IMR-90 (cell line): ENCODE measurements at regions not wholly inside any gene's neighbourhood (a gene's known extent, or its start where the extent isn't known, plus 50 kb on each side); places are given as distances from the start of the nearest gene placed in this dataset.
"Not testable (repeated sequence)": the region's sequence is repeated elsewhere in the genome, so short reads cannot be mapped to it uniquely, and the experiment has no call there.

ENCODE experiments used
- ATAC-seq: fragments of 200-7000 bp; cut with Tn5 transposase; 2 replicates; pipeline ENCODE4 v1.9.1; 2020; ENCODE audit warnings: low read depth, mild to moderate bottlenecking, moderate library complexity
- BruUV-seq: library from RNA; stranded (reverse); fragments of 400-500 nt; replicated peaks from 2 replicates; lab custom pipeline; 2021; lab: Mats Ljungman, UMichigan
- CTCF ChIA-PET: fragments of 300-600 bp; formaldehyde crosslinking; extraction: SDS; loops from one replicate; lab custom pipeline; 2021; ENCODE audit warnings: antibody characterized with exemption; lab: Yijun Ruan, JAX
- POLR2A ChIA-PET: fragments of 300-600 bp; sonication (Branson Sonifier 250); formaldehyde crosslinking; loops from one replicate; lab custom pipeline; 2022; ENCODE audit warnings: antibody characterized with exemption; ENCODE audit not compliant: unreplicated experiment; lab: Charles Lee
- DNase-seq: peaks from one replicate; pipeline ENCODE4 v3.0.0; 2013
- H2AFZ ChIP-seq: replicated peaks from 2 replicates; pipeline ENCODE3; 2013; ENCODE audit warnings: low read length, mild to moderate bottlenecking; ENCODE audit not compliant: poor library complexity
- H2AK5ac ChIP-seq: 2 replicates; pipeline ENCODE4 v1.6.1; 2013; ENCODE audit warnings: low read depth, low read length, inconsistent platforms
- H2AK9ac ChIP-seq: replicated peaks from 2 replicates; pipeline ENCODE3; 2013; ENCODE audit warnings: mild to moderate bottlenecking, low read depth, low read length, moderate library complexity; ENCODE audit not compliant: poor library complexity
- H2BK120ac ChIP-seq: 2 replicates; pipeline ENCODE4 v1.6.1; 2013; ENCODE audit warnings: low read depth, low read length, inconsistent platforms
- H2BK15ac ChIP-seq: 3 replicates; pipeline ENCODE4 v1.6.1; 2013; ENCODE audit warnings: low read depth, low read length, inconsistent platforms
- H2BK20ac ChIP-seq: 2 replicates; pipeline ENCODE4 v1.6.1; 2013; ENCODE audit warnings: low read depth, mild to moderate bottlenecking, inconsistent platforms, low read length, moderate library complexity
- H2BK5ac ChIP-seq: 2 replicates; pipeline ENCODE4 v1.6.1; 2013; ENCODE audit warnings: mild to moderate bottlenecking, low read depth, low read length, inconsistent platforms; ENCODE audit not compliant: poor library complexity, severe bottlenecking
- H3K14ac ChIP-seq: replicated peaks from 2 replicates; pipeline ENCODE4 v1.6.1; 2013; ENCODE audit warnings: low read depth, low read length, inconsistent platforms
- H3K18ac ChIP-seq: 2 replicates; pipeline ENCODE4 v1.6.1; 2013; ENCODE audit warnings: low read depth, low read length, control low read depth
- H3K23ac ChIP-seq: 2 replicates; pipeline ENCODE4 v1.6.1; 2013; ENCODE audit warnings: low read depth, low read length, inconsistent platforms
- H3K27ac ChIP-seq: 2 replicates; pipeline ENCODE4 v1.5.1; 2013; ENCODE audit warnings: mild to moderate bottlenecking, control low read depth, low read length; ENCODE audit not compliant: insufficient read depth
- H3K27me3 ChIP-seq: 2 replicates; pipeline ENCODE4 v1.6.1; 2013; ENCODE audit warnings: low read length; ENCODE audit not compliant: control insufficient read depth, insufficient read depth
- H3K36me3 ChIP-seq: 2 replicates; pipeline ENCODE4 v1.6.1; 2013; ENCODE audit warnings: low read length, mixed read lengths; ENCODE audit not compliant: control insufficient read depth, insufficient read depth
- H3K4ac ChIP-seq: 2 replicates; pipeline ENCODE4 v1.6.1; 2013; ENCODE audit warnings: low read depth, low read length, inconsistent platforms
- H3K4me1 ChIP-seq: 2 replicates; pipeline ENCODE4 v1.6.1; 2013; ENCODE audit warnings: low read length, mixed read lengths; ENCODE audit not compliant: control insufficient read depth, insufficient read depth
- H3K4me2 ChIP-seq: 2 replicates; pipeline ENCODE4 v1.6.1; 2013; ENCODE audit warnings: low read depth, mild to moderate bottlenecking, control low read depth, low read length, moderate library complexity
- H3K4me3 ChIP-seq: 2 replicates; pipeline ENCODE4 v1.5.1; 2013; ENCODE audit warnings: low read depth, mild to moderate bottlenecking, control low read depth, low read length, moderate library complexity; ENCODE audit not compliant: insufficient read depth
- H3K56ac ChIP-seq: 2 replicates; pipeline ENCODE4 v1.6.1; 2013; ENCODE audit warnings: low read length, inconsistent platforms; ENCODE audit not compliant: insufficient read depth; ENCODE audit errors: extremely low read depth
- H3K79me1 ChIP-seq, 2 experiments: 2 replicates each; pipeline ENCODE4 v1.6.1; 2013; ENCODE audit warnings: low read length in 2 of 2, inconsistent platforms in 1 of 2, low read depth in 1 of 2
- H3K9ac ChIP-seq: 2 replicates; pipeline ENCODE4 v1.6.1; 2013; ENCODE audit warnings: low read depth, low read length, control low read depth
- H3K9me1 ChIP-seq: 2 replicates; pipeline ENCODE4 v1.6.1; 2013; ENCODE audit warnings: low read length, inconsistent platforms; ENCODE audit not compliant: insufficient read depth
- H3K9me3 ChIP-seq: 2 replicates; pipeline ENCODE4 v1.6.1; 2013; ENCODE audit warnings: low read length; ENCODE audit not compliant: control insufficient read depth, insufficient read depth
- H4K20me1 ChIP-seq: 2 replicates; pipeline ENCODE4 v1.6.1; 2013; ENCODE audit warnings: low read length, inconsistent platforms; ENCODE audit not compliant: insufficient read depth
- H4K5ac ChIP-seq: 2 replicates; pipeline ENCODE4 v1.6.1; 2013; ENCODE audit warnings: mild to moderate bottlenecking, low read depth, low read length, control low read depth
- H4K8ac ChIP-seq, 2 experiments: 2 replicates each; pipeline ENCODE4 v1.6.1; 2013; ENCODE audit warnings: low read depth in 2 of 2, low read length in 2 of 2, control low read depth in 1 of 2, inconsistent platforms in 1 of 2
- H4K91ac ChIP-seq: 2 replicates; pipeline ENCODE4 v1.6.1; 2013; ENCODE audit warnings: low read depth, low read length, inconsistent platforms; ENCODE audit not compliant: insufficient read depth
- MAZ ChIP-seq: IDR thresholded peaks from 2 replicates; pipeline ENCODE4 v1.6.1; 2012; ENCODE audit warnings: low read depth, mild to moderate bottlenecking, low read length, improper control_type of control experiment, moderate library complexity, borderline replicate concordance
- WGBS, 2 experiments: methylation state at CpG; one replicate each; pipeline versions ENCODE4 v1.1.5 to v1.1.7; 2013; ENCODE audit warnings: missing lambda C conversion rate in 2 of 2; ENCODE audit not compliant: insufficient read length in 1 of 2; ENCODE audit errors: extremely low coverage in 2 of 2; 5-methylcytosine and 5-hydroxymethylcytosine counted together
- dilution Hi-C: fragments of 300-500 bp; cut with HindIII; formaldehyde crosslinking; loops from one replicate; pipeline ENCODE4 v1.14.3; 2018; ENCODE audit warnings: low sequenced_read_pairs; ENCODE audit not compliant: unreplicated experiment
- in situ Hi-C: fragments of 300-500 bp; cut with MboI; formaldehyde crosslinking; loops from 3 replicates; pipeline ENCODE4 v1.14.3; 2019; ENCODE audit warnings: low sequenced_read_pairs, inconsistent platforms, mixed read lengths
- intact Hi-C: fragments of 100-400 bp; cut with micrococcal nuclease; formaldehyde crosslinking; loops from 2 replicates; pipeline ENCODE4 v1.10.0; 2022

DNA sequence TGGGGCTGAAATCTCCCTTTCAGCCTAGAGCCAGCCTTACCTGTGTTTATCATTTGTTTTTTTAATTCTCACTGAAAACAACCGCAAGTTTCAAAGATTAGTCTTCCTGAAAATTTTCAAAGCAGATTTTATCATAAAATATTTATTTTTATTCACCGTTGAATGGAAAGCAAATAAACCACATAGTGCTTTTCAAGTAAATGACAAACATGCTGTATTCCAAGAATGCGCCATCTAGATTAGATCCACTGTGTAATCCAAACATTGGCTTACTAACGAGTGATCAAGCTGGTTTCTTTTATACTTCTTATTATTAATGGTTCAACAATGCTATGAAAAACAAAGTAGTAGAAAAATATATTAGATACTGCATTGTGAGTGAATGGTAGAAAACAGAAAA, 1176.2 kb upstream of the IGFBP7 start:
- WGBS, 2 experiments, result no CpG with 5 or more reads among the region's 4 CpGs
- H3K36me3 ChIP-seq, result no peaks in the 10 kb centered on the region
- TF ChIP-seq MAZ, result no peak
- no peak overlapping the region for H3K56ac ChIP-seq
- ATAC-seq (no peak), DNase-seq (no peak)
- no peaks in the 10 kb centered on the region for H3K27me3 ChIP-seq
- no peak overlapping the region for H3K14ac ChIP-seq
- H4K91ac ChIP-seq, result no peak overlapping the region
- H4K8ac ChIP-seq, result no peak overlapping the region
- H2BK120ac ChIP-seq, result no peak overlapping the region
- H3K4me2 ChIP-seq, result no peak overlapping the region
- H3K23ac ChIP-seq, result no peak overlapping the region
- H4K20me1 ChIP-seq, result no peaks in the 10 kb centered on the region
- H3K27ac ChIP-seq, result no peak overlapping the region
- in situ Hi-C loops, result no loop called here
- no peak overlapping the region for H2BK20ac ChIP-seq
- H3K79me1 ChIP-seq, result no peaks in the 10 kb centered on the region
- no peak overlapping the region for H3K4me3 ChIP-seq
- intact Hi-C loops, result no loop called here
- no peak overlapping the region for H3K9ac ChIP-seq
- H3K9me1 ChIP-seq, result no peaks in the 10 kb centered on the region
- no peak overlapping the region for H2AK9ac ChIP-seq
- H3K4ac ChIP-seq, result no peak overlapping the region
- no peak overlapping the region for H2AFZ ChIP-seq
- H3K18ac ChIP-seq, result no peak overlapping the region
- no peak overlapping the region for H2BK15ac ChIP-seq
- CTCF ChIA-PET, result interaction anchor here (0.5 kb wide), 1 partner anchor 1148 kb away, joined by 5 read pairs; no protein-coding TSS in a partner anchor
- POLR2A ChIA-PET, result no interaction called here
- dilution Hi-C loops, result no loop called here
- H3K9me3 ChIP-seq, result 0 out of 2 replicates have a peak, but pooled peaks cover 2% of the 10 kb centered on the region
- H2AK5ac ChIP-seq, result no peak overlapping the region
- no peak overlapping the region for H4K5ac ChIP-seq
- H2BK5ac ChIP-seq, result no peak overlapping the region
- H3K4me1 ChIP-seq, result no peaks in the 10 kb centered on the region
- BruUV-seq, result no TSS peak

DNA sequence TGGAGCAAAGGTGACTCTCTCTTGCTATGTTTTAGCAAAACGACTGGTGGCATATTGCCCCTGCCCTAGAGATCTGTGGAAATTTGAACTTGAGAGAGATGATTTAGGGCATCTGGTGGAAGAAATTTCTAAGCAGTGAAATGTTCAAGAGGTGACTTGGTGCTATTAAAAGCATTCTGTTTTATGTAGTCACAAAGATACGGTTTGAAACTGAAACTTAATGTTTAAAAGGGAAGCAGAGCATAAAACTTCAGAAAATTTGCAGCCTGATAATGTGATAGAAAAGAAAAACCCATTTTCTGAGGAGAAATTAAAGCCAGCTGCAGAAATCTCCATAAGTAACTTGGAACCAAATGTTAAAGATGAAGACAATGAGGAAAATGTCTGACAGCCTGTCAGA, 1170.7 kb upstream of the IGFBP7 start:
- WGBS, 2 experiments, result no CpG with 5 or more reads among the region's 2 CpGs
- H3K4me3 ChIP-seq, H3K56ac ChIP-seq, H3K4me1 ChIP-seq, H2AK5ac ChIP-seq, H3K79me1 ChIP-seq, H4K91ac ChIP-seq, H2BK15ac ChIP-seq, dilution Hi-C loops, H3K23ac ChIP-seq, BruUV-seq, H3K4me2 ChIP-seq, H2BK5ac ChIP-seq, in situ Hi-C loops, intact Hi-C loops, H3K27ac ChIP-seq, H3K9me3 ChIP-seq, H3K18ac ChIP-seq, CTCF ChIA-PET, H3K9me1 ChIP-seq, H3K9ac ChIP-seq, H3K36me3 ChIP-seq, H4K20me1 ChIP-seq, H4K5ac ChIP-seq, POLR2A ChIA-PET, H3K4ac ChIP-seq, H3K27me3 ChIP-seq, H2BK20ac ChIP-seq, H3K14ac ChIP-seq, H2AFZ ChIP-seq, H2BK120ac ChIP-seq, H2AK9ac ChIP-seq, H4K8ac ChIP-seq, DNase-seq, ATAC-seq: not testable (repeated sequence)
